Nucleus accumbens (tissue), 56 donors: ENCODE measurements at regions not wholly inside any gene's neighbourhood (a gene's known extent, or its start where the extent isn't known, plus 50 kb on each side); places are given as distances from the start of the nearest gene placed in this dataset.
"Not testable (repeated sequence)": the region's sequence is repeated elsewhere in the genome, so short reads cannot be mapped to it uniquely, and the experiment has no call there.

Experiments
- DNase-seq, 56 donors: peaks; one replicate each; lab custom pipeline; 2025; lab: John Stamatoyannopoulos, UW

GRCh38 chr12:93977081-93977480, 171.3 kb upstream of the PLXNC1 start:
- no peak for DNase-seq

- DNase-seq = no peak
These were observed 169.8 kb upstream of the PLXNC1 start for GRCh38 chr12:93978553-93978952.

GRCh38 chr12:93979189-93979588, 169.2 kb upstream of the PLXNC1 start:
- peak in 1 of 56 donors; percentile 1 for DNase-seq

GRCh38 chr12:93980711-93981110, 167.7 kb upstream of the PLXNC1 start:
- no peak for DNase-seq

DNA sequence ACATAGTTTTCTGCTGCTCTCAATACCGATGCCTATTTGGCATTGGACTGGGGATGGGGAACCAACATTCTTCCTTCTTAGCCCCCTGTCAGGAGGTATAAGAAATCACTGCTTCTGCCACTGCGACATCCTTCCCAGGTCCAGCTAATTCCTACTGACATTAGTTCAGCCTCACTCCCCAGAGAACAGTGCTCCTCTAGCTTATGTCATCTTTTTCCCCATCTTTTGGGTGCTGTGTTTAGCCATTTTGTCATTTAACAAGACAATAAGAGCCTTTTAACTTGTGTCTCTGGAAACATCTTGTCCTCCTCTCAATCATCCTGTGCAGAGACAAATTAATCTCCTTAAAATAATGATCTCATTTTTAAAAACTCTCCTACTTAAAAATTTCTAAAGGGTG, 167.0 kb upstream of the PLXNC1 start:
- no peak for DNase-seq

DNA sequence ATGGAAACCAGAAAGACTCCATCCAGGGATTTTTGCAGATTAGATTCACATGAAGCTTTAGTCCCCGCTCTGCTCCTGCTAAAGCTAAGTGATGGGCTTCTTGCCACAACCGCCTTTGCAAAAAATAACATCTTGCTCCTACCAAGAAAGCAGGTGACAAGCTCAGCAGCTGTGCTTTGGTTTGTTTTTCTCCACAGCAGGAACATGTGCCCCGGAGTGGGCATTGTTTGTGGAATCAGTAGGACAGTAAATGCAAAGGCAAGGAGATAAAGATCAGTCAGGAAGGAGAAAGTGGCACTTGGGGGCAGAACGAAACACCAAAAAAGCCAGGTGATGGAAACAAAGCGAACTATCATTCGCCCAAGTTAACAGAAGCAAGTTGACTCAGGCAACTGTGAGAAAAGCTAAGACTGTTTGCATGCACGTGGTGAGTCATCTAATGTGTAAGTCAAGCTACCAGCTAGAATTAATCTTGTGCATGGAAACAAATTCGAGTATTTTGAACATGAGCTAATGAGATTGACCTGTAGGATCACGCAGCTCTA, 165.5 kb upstream of the PLXNC1 start:
- peak in 2 of 56 donors; percentile 1 to 9 for DNase-seq

DNA sequence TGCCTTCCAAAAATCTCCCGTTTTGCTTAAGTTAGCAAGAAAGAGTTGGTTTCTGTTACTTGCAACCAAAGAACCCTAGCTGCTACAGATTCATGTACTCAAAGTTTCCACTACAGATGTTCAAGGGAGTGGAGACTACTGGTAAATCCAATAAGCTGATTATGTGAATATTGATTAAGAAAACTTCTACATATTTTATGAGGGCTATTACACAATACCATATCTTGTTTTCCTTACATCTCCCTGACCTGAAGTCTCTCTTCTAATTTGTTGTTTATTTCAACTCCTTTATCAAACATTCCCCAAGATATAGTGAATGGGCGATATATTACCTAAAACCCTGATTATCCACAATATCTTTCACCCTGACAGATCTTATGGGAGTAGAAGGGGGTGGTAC, 164.4 kb upstream of the PLXNC1 start:
- DNase-seq = no peak

- no peak for DNase-seq
These were observed 158.4 kb upstream of the PLXNC1 start for GRCh38 chr12:93989949-93990348.

DNA sequence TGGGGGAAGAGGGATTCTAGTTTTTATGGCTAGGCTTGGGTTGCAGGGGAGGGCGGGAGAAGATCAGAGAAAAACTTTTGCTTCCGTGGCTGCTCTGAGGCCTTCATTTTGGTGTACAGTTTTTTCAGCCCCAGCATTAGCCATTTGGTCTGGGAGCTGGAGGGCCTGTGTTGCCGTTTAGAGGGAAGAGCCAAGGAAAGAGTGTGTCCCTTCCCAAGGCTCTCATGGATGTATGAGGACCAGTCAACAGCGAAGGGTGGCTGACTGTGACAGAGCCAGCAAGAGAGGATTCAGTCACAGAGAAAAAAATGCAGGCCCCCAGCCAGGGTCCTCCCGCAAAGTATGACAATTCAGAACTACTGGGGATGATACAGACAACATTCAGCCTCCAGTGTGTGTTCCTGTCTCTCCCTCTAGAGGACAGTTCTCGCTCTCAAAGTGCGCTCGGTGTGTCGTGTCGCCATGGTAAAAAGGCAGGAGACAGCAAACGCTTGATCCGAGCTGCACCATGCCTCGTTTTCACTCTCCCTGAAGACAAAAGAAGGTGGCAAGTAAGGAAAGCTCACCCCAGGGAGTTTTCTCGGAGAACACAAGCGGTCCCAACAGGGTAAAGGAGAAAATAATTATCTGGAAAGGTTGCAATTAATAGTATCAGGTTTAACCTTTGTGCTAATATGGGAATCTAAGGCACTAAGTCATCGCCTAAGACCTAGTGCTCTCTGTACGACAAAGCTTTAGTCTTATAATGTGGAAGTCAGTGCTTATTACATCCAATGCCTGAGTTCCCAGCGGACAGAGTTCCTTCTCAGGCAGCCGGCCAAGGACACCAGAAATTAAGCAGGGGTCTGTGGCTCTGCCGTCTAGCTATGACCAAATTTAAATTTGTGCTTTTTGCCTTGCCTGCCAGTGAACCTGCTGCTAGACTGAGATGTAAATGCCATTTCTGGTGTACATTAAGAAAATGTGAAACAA, 157.3 kb upstream of the PLXNC1 start:
- peak in 41 of 56 donors; percentile 1 to 74 (median 30) for DNase-seq

DNA sequence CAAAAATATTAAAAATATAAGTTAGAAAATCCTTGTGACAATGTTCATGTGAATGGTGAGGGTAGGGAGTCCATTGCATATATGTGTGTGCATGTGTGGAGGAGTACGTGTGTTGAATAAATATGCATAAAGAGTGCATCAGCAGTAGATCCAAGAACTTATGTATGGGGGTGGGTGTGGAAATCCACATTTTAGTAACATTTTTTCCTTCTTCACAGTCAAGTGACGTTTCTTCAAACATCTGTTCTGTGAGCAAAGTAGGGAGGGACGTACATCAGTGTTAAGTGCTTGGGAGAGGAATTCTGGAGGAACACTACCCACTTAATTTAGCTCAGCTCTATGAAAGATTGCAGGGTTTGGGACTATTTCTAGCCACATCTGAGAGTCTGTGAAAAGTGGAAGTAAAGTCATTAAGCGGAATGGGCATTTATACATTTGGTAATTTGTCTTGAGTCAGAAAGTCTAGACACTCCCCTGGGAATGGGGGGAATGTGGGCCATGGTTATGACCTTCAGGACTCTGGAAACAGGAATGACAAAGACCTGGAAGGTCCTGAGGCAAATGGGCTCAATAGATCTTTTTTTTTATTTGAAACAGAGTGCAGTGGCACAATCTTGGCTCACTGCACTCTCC, 156.4 kb upstream of the PLXNC1 start:
- DNase-seq = no peak

DNA sequence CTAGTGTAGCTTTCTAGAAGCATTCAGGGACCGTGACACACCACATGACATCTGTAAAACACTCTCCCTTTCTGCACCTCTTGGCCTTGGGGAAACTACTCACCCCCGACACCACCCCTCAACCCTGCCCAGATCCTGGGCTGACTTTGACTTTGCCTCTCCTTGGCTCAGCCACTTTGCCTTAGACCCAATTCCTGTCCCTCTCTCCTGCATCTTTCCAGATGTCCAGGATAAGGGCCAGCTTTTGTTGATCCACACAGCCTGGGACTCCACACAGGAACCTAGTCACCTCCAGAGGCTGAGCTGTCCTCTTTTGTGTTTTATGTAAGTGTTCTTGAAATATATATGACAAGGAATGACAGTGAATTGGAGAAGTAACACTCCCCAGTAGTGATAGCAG, 153.7 kb upstream of the PLXNC1 start:
- no peak for DNase-seq

DNA sequence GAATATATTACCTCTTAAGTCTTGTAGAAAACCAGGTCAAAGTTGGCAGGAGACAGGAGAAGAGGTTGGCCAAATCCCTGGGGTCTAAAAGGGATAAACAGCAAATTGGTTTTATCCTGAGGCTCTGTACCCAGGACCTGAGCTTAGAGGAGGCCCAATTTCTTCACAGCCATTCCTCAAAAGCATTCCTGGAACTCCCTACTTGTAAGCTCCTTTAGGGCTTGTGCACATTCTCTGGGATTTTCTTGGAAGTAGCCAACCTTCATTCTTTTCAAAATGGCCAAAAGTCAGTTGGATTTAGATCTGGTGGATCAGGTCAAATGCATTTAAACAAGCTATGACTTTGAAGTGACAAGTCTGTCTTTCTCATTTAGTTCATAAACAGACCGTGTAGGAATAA, 152.1 kb upstream of the PLXNC1 start:
- DNase-seq = no peak

DNA sequence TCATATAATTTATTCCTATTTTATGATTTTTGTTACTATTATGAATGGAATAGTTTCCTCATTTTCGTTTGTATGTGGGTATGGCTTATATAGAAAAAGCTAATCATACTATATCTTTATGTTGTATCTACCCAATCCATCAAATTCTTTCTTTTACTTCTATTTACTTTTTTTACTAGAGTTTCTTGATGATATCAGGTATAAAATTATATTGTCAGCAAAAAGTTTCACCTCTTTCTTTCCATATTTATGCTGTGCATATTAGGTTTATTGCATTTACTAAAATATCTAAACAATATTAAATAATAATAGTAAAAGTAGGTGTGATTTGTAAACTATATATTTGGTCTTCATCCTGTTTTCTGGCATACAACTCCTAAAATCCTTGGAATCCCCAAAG, 146.7 kb upstream of the PLXNC1 start:
- DNase-seq = no peak

DNA sequence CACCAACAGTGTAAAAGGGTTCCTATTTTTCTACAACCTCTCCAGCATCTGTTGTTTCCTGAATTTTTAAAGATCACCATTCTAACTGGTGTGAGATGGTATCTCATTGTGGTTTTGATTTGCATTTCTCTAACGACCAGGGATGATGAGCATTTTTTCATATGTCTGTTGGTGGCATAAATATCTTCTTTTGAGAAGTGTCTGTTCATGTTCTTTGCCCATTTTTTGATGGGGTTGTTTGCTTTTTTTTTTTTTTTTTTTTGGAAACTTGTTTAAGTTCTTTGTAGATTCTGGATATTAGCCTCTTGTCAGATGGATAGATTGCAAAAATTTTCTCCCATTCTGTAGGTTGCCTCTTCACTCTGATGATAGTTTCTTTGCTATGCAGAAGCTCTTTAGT, 145.5 kb upstream of the PLXNC1 start:
- not testable (repeated sequence) for DNase-seq

- DNase-seq = not testable (repeated sequence)
These were observed 140.5 kb upstream of the PLXNC1 start for GRCh38 chr12:94007833-94008232.

DNA sequence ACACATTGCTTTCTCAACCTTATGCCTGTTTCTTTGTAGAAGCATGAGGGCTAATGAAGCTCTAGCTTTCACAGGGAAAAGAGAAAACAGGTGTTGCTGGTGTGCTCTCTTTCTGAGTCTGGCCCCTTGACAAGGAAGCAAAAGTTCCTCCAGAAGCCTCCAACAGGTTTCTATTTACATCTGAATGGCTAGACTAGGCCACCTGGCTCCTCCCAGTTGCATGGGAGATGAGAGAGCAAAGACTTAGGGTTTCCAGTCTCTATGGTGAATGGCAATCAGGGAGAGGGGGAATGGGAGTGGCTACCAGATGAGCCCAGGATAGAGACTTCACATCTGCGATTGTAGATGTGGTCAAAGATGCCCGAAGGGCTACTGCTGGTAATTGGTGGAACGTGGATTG, 138.1 kb upstream of the PLXNC1 start:
- DNase-seq = no peak

- DNase-seq = no peak
These were observed 136.3 kb upstream of the PLXNC1 start for GRCh38 chr12:94012071-94012470.

DNA sequence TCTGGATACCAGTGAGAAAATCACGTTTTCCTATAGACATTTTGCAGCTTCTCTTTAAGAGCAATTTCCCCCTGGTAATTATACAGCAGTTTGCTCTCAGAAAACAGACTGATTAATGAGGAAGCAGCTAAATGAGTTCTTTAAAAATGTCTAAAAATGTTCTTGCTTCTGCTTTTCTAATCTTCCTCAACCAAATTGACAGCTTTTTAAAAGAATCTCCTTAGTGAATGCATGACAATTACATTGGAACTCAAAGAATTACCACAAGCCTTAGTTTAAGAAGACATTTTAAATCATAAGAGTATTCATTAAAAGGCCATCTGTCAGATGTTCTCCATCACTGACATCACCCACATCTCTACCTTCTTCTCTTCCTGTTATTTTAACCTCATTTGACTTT, 135.8 kb upstream of the PLXNC1 start:
- DNase-seq = no peak

- not testable (repeated sequence) for DNase-seq
These were observed 131.1 kb upstream of the PLXNC1 start for GRCh38 chr12:94017247-94017646.

- DNase-seq = no peak
These were observed 128.0 kb upstream of the PLXNC1 start for GRCh38 chr12:94020335-94020734.

DNA sequence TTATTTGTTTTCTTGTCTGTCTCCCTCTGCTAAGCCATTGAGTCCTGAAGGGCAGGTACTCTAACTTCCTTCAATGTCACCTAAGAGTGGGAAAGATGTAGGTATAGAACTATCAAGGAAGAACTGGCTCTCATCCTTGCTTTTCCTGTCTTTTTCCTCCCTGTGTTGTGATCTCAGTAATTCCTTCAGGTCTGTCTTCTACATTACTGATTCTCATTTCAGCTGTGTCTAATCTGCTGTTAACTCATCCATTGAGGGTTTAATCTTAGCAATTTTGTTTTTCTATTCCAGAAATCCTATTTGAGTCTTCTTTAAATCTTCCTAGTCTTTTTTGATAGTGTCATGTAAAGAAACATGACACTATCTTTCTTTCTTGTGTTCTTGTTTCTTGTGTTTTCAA, 124.5 kb upstream of the PLXNC1 start:
- no peak for DNase-seq

- no peak for DNase-seq
These were observed 123.3 kb upstream of the PLXNC1 start for GRCh38 chr12:94025068-94025467.
